ENCODE measurements at regions not wholly inside any gene's neighbourhood (a gene's known extent, or its start where the extent isn't known, plus 50 kb on each side); places are given as distances from the start of the nearest gene placed in this dataset.
"Not testable (repeated sequence)": the region's sequence is repeated elsewhere in the genome, so short reads cannot be mapped to it uniquely, and the experiment has no call there.

- DNase-seq: no peak
Observed at GRCh38 chr11:21933095-21933494, 259.8 kb upstream of the ANO5 start.

DNA sequence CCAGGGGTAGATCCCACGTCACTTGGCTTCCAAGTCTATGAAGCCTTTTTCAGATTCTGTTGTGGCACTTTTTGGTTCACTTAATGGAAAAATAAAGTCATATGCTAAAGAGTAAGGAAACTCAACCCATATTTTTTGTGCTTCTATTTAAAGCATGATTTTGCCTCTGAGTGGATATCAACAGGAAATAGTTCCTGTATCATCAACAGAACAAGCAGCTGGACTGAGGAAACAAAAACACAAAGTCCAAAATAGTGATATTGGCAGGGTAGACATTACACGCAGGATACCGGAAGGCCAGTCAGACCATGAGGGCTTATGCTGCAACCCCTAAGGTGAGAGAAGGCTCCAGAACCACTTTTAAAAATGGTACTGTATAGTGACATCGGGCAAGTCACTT, 248.3 kb upstream of the ANO5 start:
- no peak for DNase-seq

DNA sequence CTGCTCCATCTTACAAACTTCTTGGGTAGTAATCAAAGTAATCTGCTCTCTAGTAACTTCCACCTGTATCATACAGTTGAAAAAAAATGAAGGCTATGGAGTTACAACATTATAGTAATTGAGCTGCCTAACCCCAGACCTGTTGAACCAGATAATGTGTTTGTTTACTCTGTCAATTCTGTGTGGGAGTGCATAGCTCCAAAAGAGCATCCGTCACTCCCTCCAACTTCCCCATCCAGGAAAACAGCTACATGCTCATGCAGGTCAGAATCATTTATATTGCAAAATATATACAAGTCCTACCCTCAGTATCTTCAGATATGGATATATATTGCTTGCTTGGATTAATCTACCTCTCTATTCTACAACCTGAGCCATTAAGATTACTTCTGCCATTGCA, 244.0 kb upstream of the ANO5 start:
- no peak for DNase-seq

DNA sequence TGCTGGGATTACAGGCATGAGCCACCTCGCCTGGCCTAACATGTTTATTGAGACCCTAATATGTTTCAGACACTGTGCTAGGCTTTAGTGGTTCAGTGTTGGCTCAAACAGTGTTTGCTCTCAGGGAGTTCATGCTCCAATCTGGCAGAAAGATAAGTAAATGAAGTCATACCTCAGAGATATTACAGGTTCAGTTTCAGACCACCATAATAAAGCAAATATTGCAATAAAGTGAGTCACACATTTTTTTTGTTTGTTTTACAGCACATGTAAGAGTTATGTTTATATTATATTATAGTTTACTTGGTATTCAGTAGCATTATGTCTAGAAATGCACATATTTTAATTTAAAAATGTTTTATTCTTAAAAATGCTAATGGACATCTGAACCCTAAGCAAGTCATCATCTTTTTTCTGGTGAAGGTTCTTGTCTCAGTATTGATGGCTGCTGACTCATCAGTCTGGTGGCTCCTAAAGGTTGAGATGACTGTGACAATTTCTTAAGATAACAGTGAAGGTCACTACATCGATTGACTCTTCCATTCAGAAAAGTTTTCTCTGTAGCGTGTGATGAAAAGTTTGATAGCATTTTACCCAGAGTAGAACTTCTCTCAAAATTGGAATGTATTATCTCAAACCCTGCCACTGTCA, 243.0 kb upstream of the ANO5 start:
- no peak for DNase-seq

- DNase-seq: no peak
Observed at GRCh38 chr11:21963013-21963412, 229.9 kb upstream of the ANO5 start.

GRCh38 chr11:21965221-21965620, 227.7 kb upstream of the ANO5 start:
- no peak for DNase-seq

- DNase-seq: no peak
Observed at GRCh38 chr11:21968702-21969101, 224.2 kb upstream of the ANO5 start.

DNA sequence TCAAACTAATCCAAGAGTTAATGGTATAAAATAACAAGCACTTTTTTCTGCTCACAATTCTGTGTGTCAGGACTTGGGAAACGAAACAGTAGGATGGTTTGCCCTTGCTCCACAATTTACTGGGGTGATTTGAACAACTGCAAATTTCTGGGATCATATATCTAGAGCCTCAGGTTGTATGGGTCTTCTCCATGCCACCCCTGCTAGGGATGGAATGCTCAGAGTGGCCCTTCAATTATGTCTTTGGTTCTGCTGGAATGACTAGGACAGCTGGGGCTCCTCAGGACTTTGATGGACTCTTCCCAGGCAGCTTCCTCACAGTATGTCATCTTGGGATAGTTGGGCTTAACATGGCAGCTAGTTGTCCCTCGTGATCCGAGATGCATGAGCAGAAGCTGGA, 223.0 kb upstream of the ANO5 start:
- no peak for DNase-seq

GRCh38 chr11:21975242-21975641, 217.6 kb upstream of the ANO5 start:
- DNase-seq: no peak

- DNase-seq: no peak
Observed at GRCh38 chr11:21976210-21976609, 216.7 kb upstream of the ANO5 start.

- no peak for DNase-seq
Observed at GRCh38 chr11:21983431-21983830, 209.5 kb upstream of the ANO5 start.

DNA sequence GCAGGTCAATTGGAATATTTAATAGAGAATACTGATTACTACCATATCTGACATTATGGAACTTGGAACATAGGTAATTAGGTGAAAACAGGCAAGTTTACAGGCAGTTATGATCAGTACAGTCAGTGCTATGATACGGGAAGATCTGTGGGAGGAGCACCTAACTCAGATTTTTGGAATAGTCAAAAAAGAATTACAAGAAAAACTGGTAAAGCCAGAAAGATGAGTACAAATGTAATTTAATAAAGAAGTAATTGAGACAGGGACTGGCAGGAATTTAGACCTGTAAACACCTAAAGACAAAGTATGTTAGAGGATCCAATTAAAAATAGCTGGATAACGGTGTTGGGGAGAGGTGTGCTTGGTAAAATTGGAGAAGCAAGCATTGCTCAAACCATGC, 206.5 kb upstream of the ANO5 start:
- no peak for DNase-seq

- no peak for DNase-seq
Observed at GRCh38 chr11:21987261-21987660, 205.6 kb upstream of the ANO5 start.

GRCh38 chr11:21988477-21988876, 204.4 kb upstream of the ANO5 start:
- DNase-seq: no peak

DNA sequence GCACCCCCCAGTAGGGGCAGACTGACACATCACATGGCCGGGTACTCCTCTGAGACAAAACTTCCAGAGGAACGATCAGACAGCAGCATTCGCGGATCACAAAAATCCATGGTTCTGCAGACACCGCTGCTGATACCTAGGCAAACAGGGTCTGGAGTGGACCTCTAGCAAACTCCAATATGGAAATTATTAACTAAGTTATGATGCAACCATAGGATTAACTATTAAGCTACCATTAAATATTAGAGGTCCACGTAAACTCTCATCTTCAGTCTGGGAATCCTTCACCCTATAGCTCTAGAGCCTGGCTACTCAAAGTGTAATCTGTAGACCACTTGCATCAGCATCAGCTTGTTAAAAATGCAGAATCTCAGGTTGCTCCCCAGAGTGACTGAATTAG, 191.1 kb upstream of the ANO5 start:
- DNase-seq: not testable (repeated sequence)

DNA sequence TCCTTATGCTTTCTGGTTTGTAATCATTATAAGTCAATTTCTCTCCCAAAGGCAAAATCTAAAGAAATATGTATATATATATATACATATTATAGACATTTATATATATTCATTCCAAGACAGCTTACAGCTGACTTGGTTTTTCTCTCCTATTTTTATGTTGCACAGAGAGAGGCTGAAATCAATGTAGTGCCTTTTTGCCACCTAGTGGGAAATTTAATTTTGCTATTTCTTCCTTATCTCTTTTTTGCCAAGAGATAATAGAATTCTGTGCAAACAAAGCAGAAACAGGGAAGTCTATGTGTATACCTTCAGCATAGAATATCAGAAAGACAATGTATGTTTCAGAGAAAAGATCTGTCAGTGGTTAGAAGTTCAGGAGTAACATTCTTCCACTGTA, 186.0 kb upstream of the ANO5 start:
- DNase-seq: no peak

GRCh38 chr11:22031791-22032190, 161.1 kb upstream of the ANO5 start:
- no peak for DNase-seq

- no peak for DNase-seq
Observed at GRCh38 chr11:22037505-22037904, 155.4 kb upstream of the ANO5 start.

GRCh38 chr11:22041039-22041438, 151.8 kb upstream of the ANO5 start:
- DNase-seq: no peak

DNA sequence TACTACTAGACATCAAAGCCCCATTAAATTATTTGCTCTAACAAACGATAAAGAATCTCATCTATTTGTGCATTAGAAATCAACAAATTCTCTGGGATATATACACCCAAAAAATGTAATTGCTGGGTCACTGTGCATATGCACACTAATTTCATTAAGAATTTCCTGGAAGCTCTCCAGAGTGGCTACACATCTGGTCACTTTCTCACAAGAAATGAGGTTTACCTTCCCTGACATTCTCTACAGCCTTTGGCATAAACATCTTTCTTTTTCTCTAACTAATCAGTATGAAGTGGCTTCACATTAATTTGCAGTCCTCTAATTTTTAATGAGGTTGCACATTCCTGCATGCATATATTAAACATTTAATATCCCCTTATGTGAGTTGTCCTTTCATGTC, 150.8 kb upstream of the ANO5 start:
- DNase-seq: no peak

GRCh38 chr11:22044126-22044525, 148.8 kb upstream of the ANO5 start:
- DNase-seq: no peak

- DNase-seq: no peak
Observed at GRCh38 chr11:22049276-22049675, 143.6 kb upstream of the ANO5 start.

GRCh38 chr11:22065472-22065871, 127.4 kb upstream of the ANO5 start:
- no peak for DNase-seq

DNA sequence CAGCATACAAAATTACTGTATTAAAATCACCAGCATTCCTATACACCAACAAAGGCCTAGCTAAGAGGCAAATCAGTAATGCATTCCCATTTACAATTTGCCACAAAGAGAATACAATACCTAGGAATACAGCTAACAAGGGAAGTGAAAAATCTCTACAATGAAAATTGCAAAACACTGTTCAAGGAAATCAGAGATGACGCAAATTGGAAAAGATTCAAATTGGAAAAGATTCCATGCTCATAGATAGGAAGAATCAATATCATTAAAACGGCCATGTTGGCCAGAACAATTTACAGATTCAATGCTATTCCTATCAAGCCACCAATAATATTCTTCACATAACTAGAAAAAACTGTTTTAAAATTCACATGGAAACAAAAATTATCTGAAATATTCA, 123.0 kb upstream of the ANO5 start:
- no peak for DNase-seq

GRCh38 chr11:22076271-22076930, 116.5 kb upstream of the ANO5 start:
- no peak for DNase-seq

Measured in fibroblast of skin of right biceps (primary cell).